ENCODE measurements at regions not wholly inside any gene's neighbourhood (a gene's known extent, or its start where the extent isn't known, plus 50 kb on each side); places are given as distances from the start of the nearest gene placed in this dataset.

GRCh38 chr10:29063806-29064644 lies 224.8 kb upstream of the LYZL1 start:
- H3K27me3 ChIP-seq: peaks cover 9% of the 10 kb centered on the region
- peaks cover 4% of the 10 kb centered on the region for H3K4me1 ChIP-seq
- no peak for TF ChIP-seq CTCF (IDR thresholded peaks at IDR 0.05)
- no peak for TF ChIP-seq POLR2AphosphoS5 (IDR thresholded peaks at IDR 0.05)
- no peak for TF ChIP-seq EP300 (IDR thresholded peaks at IDR 0.05)
- TF ChIP-seq POLR2A (IDR thresholded peaks at IDR 0.05): no peak
- H3K9me3 ChIP-seq: no peaks in the 10 kb centered on the region
- H3K4me3 ChIP-seq: no peak overlapping the region
- H3K36me3 ChIP-seq: no peaks in the 10 kb centered on the region
- DNase-seq (ENCODE audit: low spot score in 2 of 2): no peak
- 69% methylated on average over 5 of the region's 5 CpGs for WGBS
- H3K27ac ChIP-seq: no peak overlapping the region

GRCh38 chr10:29064680-29065079 lies 224.2 kb upstream of the LYZL1 start:
- Histone ChIP-seq H3K27me3 (peaks cover 14% of the 10 kb centered on the region), H3K36me3 (no peaks in the 10 kb centered on the region), H3K27ac (no peak overlapping the region), H3K4me1 (peaks cover 4% of the 10 kb centered on the region), H3K4me3 (no peak overlapping the region), H3K9me3 (no peaks in the 10 kb centered on the region)
- TF ChIP-seq POLR2A (IDR thresholded peaks at IDR 0.05) (no peak), POLR2AphosphoS5 (IDR thresholded peaks at IDR 0.05) (no peak), EP300 (IDR thresholded peaks at IDR 0.05) (no peak), CTCF (IDR thresholded peaks at IDR 0.05) (no peak)
- WGBS: 64% methylated on average over 2 of the region's 2 CpGs
- no peak for DNase-seq (ENCODE audit: low spot score in 2 of 2)

GRCh38 chr10:29067161-29067560 lies 221.7 kb upstream of the LYZL1 start:
- H3K4me1 ChIP-seq: peaks cover 4% of the 10 kb centered on the region
- DNase-seq (ENCODE audit: low spot score in 2 of 2): no peak
- no peak overlapping the region for H3K4me3 ChIP-seq
- H3K27ac ChIP-seq: no peak overlapping the region
- H3K27me3 ChIP-seq: peaks cover 24% of the 10 kb centered on the region
- TF ChIP-seq POLR2A (IDR thresholded peaks at IDR 0.05) (no peak), POLR2AphosphoS5 (IDR thresholded peaks at IDR 0.05) (no peak), CTCF (IDR thresholded peaks at IDR 0.05) (no peak), EP300 (IDR thresholded peaks at IDR 0.05) (no peak)
- no peaks in the 10 kb centered on the region for H3K9me3 ChIP-seq
- no peaks in the 10 kb centered on the region for H3K36me3 ChIP-seq
- 19% methylated on average over 3 of the region's 3 CpGs for WGBS

GRCh38 chr10:29067628-29068027 lies 221.2 kb upstream of the LYZL1 start:
- WGBS: 63% methylated on average over 3 of the region's 3 CpGs
- Histone ChIP-seq H3K27me3 (peaks cover 24% of the 10 kb centered on the region), H3K9me3 (no peaks in the 10 kb centered on the region), H3K27ac (no peak overlapping the region), H3K4me1 (peaks cover 4% of the 10 kb centered on the region), H3K4me3 (no peak overlapping the region), H3K36me3 (no peaks in the 10 kb centered on the region)
- DNase-seq (ENCODE audit: low spot score in 2 of 2): no peak
- no peak for TF ChIP-seq POLR2A (IDR thresholded peaks at IDR 0.05)
- no peak for TF ChIP-seq CTCF (IDR thresholded peaks at IDR 0.05)
- TF ChIP-seq EP300 (IDR thresholded peaks at IDR 0.05): no peak
- no peak for TF ChIP-seq POLR2AphosphoS5 (IDR thresholded peaks at IDR 0.05)

GRCh38 chr10:29068302-29068701 lies 220.6 kb upstream of the LYZL1 start:
- H3K4me1 ChIP-seq: peaks cover 4% of the 10 kb centered on the region
- WGBS: 81% methylated on average over 1 of the region's 1 CpG
- H3K27me3 ChIP-seq: peaks cover 24% of the 10 kb centered on the region
- no peak for DNase-seq (ENCODE audit: low spot score in 2 of 2)
- H3K36me3 ChIP-seq: no peaks in the 10 kb centered on the region
- no peak overlapping the region for H3K27ac ChIP-seq
- no peaks in the 10 kb centered on the region for H3K9me3 ChIP-seq
- no peak overlapping the region for H3K4me3 ChIP-seq
- TF ChIP-seq POLR2AphosphoS5 (IDR thresholded peaks at IDR 0.05) (no peak), POLR2A (IDR thresholded peaks at IDR 0.05) (no peak), EP300 (IDR thresholded peaks at IDR 0.05) (no peak)
